Fibroblast of the aortic adventitia (primary cell): ENCODE measurements at regions not wholly inside any gene's neighbourhood (a gene's known extent, or its start where the extent isn't known, plus 50 kb on each side); places are given as distances from the start of the nearest gene placed in this dataset.
A peak's percentile ranks its signal among the peaks of the same experiment; 100 is the strongest.
"Not testable (repeated sequence)": the region's sequence is repeated elsewhere in the genome, so short reads cannot be mapped to it uniquely, and the experiment has no call there.

ENCODE experiments used
- DNase-seq: peaks from one replicate; pipeline ENCODE4 v3.0.0-alpha.2; 2010; ENCODE audit warnings: low read depth
- H3K4me3 ChIP-seq: 2 replicates; pipeline ENCODE4 v1.5.1; 2011; ENCODE audit warnings: low read depth, mild to moderate bottlenecking, control low read depth, low read length, moderate library complexity
- CTCF ChIP-seq: IDR thresholded peaks from 2 replicates; pipeline ENCODE4 v1.5.1; 2011; ENCODE audit warnings: mild to moderate bottlenecking, low read length, control low read depth, inconsistent platforms; ENCODE audit not compliant: insufficient read depth

GRCh38 chr10:106378251-106378650 lies 786.3 kb downstream of the SORCS1 start:
- no peak for TF ChIP-seq CTCF
- no peak overlapping the region for H3K4me3 ChIP-seq
- no peak for DNase-seq

GRCh38 chr10:106370751-106371150 lies 793.8 kb downstream of the SORCS1 start:
- no peak overlapping the region for H3K4me3 ChIP-seq
- DNase-seq, result no peak
- TF ChIP-seq CTCF, result no peak

- DNase-seq, result peak; percentile 93
- TF ChIP-seq CTCF, result no peak
- no peak overlapping the region for H3K4me3 ChIP-seq
These were observed 803.6 kb downstream of the SORCS1 start for GRCh38 chr10:106360870-106361269.

- TF ChIP-seq CTCF, result peak; percentile 21
- no peak overlapping the region for H3K4me3 ChIP-seq
- peak; percentile 0 for DNase-seq
These were observed 809.1 kb downstream of the SORCS1 start for GRCh38 chr10:106355450-106355849.

- TF ChIP-seq CTCF, result no peak
- no peak for DNase-seq
- no peak overlapping the region for H3K4me3 ChIP-seq
These were observed 815.6 kb downstream of the SORCS1 start for GRCh38 chr10:106348933-106349332.

DNA sequence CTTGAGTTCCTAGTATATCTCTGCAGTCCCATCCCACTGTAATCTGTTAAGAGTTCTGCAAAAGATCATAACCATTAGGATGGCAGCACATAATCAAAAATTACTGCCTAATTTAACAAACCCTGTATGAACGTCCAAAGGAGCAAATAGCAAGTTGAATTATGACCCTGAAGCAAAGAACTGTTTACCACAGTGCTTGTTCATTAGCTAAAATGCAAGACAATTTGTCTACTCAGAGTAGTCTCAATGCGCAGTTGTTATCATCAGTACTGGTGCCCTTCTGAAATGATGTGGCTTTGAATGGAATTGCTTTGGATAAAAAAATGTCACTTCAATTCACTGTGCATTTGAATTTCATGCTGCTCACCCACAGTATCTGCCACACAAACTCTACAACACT lies 817.0 kb downstream of the SORCS1 start:
- H3K4me3 ChIP-seq, result no peak overlapping the region
- no peak for TF ChIP-seq CTCF

GRCh38 chr10:106343539-106343938 lies 821.0 kb downstream of the SORCS1 start:
- not testable (repeated sequence) for DNase-seq, H3K4me3 ChIP-seq

More for the DNA sequence above, 817.0 kb downstream of the SORCS1 start:
- DNase-seq, result no peak
